Prostate gland (tissue), 2 donors: ENCODE measurements at regions not wholly inside any gene's neighbourhood (a gene's known extent, or its start where the extent isn't known, plus 50 kb on each side); places are given as distances from the start of the nearest gene placed in this dataset.

Experiments used
- POLR2A ChIP-seq: fragments of 450-650 bp; IDR thresholded peaks from one replicate; pipeline ENCODE4 v1.6.1; 2016; ENCODE audit warnings: antibody characterized with exemption, mild to moderate bottlenecking
- TF ChIP-seq, protein P1 (sequence below), 4 experiments: fragments of 200-600 bp in 2 of 4; fragments of 450-650 bp in 2 of 4; sonication (generic) in 2 of 4; IDR thresholded peaks; 1 replicate in 3 of 4; 2 replicates in 1 of 4; pipeline ENCODE4 v1.5.1; 2016 to 2019; ENCODE audit warnings: antibody characterized with exemption in 4 of 4, mild to moderate bottlenecking in 2 of 4, moderate library complexity in 2 of 4

GRCh38 chr16:66245868-66246267 lies 120.6 kb upstream of the CDH5 start:
- TF ChIP-seq, protein P1, sequence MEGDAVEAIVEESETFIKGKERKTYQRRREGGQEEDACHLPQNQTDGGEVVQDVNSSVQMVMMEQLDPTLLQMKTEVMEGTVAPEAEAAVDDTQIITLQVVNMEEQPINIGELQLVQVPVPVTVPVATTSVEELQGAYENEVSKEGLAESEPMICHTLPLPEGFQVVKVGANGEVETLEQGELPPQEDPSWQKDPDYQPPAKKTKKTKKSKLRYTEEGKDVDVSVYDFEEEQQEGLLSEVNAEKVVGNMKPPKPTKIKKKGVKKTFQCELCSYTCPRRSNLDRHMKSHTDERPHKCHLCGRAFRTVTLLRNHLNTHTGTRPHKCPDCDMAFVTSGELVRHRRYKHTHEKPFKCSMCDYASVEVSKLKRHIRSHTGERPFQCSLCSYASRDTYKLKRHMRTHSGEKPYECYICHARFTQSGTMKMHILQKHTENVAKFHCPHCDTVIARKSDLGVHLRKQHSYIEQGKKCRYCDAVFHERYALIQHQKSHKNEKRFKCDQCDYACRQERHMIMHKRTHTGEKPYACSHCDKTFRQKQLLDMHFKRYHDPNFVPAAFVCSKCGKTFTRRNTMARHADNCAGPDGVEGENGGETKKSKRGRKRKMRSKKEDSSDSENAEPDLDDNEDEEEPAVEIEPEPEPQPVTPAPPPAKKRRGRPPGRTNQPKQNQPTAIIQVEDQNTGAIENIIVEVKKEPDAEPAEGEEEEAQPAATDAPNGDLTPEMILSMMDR (IDR thresholded peaks at IDR 0.05) = no peak
- TF ChIP-seq POLR2A = no peak
